ENCODE measurements at regions not wholly inside any gene's neighbourhood (a gene's known extent, or its start where the extent isn't known, plus 50 kb on each side); places are given as distances from the start of the nearest gene placed in this dataset.
"Not testable (repeated sequence)": the region's sequence is repeated elsewhere in the genome, so short reads cannot be mapped to it uniquely, and the experiment has no call there.

DNA sequence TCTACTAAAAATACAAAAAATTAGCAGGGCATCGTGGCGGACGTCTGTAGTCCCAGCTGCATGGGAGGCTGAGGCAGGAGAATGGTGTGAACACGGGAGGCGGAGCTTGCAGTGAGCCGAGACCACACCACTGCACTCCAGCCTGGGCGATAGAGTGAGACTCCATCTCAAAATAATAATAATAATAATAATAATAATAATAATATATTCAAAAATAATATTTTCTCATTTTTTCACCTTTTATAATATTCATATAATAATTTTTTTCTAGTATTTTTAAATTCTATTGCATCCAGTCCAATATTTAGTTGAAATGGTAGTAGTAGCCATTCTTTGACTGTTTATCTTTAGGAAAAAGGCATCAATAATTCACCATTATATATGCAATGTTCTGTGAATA lies 1767.7 kb upstream of the ACO1 start:
- not testable (repeated sequence) for DNase-seq

GRCh38 chr9:30622561-30622960 lies 1761.9 kb upstream of the ACO1 start:
- DNase-seq = no peak

DNA sequence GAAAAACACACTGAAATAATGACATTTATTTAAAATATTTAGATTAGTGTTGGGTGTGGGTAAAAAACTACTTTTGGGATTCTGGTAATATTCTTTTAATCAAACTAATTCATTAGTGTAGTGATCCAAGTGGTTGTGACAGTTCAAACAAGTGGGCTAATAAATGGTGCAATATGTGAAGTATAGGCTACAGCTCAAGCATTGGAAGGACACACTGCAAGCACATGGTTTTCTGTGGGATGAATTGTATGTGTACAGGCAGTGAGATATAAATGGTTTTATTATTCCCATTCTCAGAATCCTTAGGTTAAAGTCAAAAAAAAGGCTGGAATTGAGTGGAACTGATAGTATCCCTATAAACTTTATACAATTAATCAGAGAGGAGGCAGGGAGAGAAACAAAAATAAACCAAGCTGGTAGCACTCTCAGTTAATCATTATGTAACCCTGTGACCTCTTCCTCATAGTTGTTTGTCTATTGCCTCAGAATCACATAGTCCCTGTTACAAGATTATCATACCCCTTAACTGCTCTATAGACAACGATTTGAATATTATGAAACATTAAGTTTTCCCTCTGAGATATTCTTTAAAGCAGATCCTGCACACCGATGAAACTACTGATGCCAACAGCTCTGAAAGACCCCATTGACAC lies 1755.4 kb upstream of the ACO1 start:
- no peak for DNase-seq

DNA sequence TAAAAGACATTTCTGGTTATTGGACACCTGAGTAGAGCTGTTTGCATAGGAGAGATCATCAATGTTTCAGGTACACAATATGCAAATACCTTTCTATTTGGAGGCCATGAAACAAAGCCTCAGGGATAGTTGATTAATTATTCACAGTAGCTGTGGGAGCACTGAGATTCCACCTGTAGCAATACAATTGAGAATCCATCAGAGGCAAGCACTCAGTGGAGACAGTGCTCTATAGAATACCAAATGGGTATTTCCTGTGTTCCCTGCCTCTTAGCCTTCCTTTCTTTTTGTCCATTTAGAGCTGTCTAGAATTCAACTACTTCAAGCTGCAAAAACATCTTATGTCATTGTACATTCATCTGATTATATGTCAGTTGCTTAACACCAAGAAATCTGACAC lies 1754.0 kb upstream of the ACO1 start:
- peak; percentile 82 for DNase-seq

GRCh38 chr9:30646639-30647038 lies 1737.8 kb upstream of the ACO1 start:
- DNase-seq = peak; percentile 8

GRCh38 chr9:30661925-30662324 lies 1722.5 kb upstream of the ACO1 start:
- DNase-seq = peak; percentile 43

GRCh38 chr9:30670805-30671562 lies 1713.5 kb upstream of the ACO1 start:
- DNase-seq = no peak

GRCh38 chr9:30673132-30673531 lies 1711.3 kb upstream of the ACO1 start:
- DNase-seq = no peak

- DNase-seq = no peak
Observed at GRCh38 chr9:30676651-30677050, 1707.8 kb upstream of the ACO1 start.

DNA sequence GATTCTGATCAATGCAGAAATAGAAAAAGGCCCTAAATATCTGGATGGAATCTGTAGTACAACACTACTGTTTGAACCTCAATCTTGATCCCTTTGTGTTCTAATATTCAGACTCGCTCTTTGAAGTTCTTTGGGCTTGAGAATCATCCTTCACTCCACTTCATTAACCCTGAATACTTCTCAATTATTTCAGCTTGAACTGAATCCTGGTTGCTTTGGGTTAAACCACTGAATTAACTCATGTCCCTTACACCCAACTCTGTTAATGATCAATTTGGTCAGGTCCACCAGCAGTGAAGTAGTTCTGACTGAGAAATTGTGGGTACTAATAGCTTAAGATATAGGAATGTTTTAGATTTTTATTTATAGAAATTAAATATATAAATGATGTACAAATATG lies 1707.2 kb upstream of the ACO1 start:
- no peak for DNase-seq

- DNase-seq = no peak
Observed at GRCh38 chr9:30688801-30689200, 1695.6 kb upstream of the ACO1 start.

DNA sequence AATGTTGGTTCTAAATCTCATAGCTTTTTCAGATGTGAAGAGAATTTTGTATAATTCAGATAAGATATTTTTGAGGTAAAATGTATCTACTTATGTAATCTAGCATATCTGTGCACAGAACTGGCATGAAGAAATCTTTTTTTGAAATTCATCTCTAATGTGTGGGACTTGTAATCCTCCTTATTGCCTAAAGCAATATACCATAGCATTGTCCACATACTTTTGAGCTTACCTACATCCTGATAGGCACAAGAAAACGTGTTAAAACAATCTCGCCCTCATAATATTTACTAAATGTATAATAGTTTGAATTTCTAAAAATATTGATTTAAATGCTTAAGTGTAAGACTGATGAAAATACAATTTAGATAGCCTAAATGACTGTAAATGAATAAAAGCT lies 1686.5 kb upstream of the ACO1 start:
- DNase-seq = no peak

GRCh38 chr9:30711591-30711990 lies 1672.9 kb upstream of the ACO1 start:
- DNase-seq = no peak

DNA sequence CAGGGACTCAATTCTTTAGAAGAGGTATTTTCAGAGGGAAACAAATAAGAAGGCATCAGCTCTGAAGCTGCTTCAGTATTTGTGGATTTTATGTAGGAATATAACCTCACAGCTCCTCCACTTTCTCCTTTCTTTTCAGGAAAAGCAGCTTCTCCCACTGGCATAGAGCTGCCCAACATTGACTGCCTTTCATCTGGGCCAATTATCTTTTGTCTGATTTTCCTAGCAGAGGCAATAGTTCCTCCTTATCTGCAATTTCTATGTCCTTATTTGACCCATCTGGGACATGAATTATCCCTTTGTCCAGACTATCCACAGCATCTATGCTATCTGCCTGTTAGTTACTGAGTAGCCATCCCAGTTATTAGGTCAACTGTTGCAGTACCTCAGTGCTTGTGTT lies 1671.2 kb upstream of the ACO1 start:
- peak; percentile 35 for DNase-seq

GRCh38 chr9:30714389-30714788 lies 1670.1 kb upstream of the ACO1 start:
- no peak for DNase-seq

- no peak for DNase-seq
Observed at GRCh38 chr9:30718483-30718882, 1666.0 kb upstream of the ACO1 start.

- DNase-seq = no peak
Observed at GRCh38 chr9:30722065-30722464, 1662.4 kb upstream of the ACO1 start.

DNA sequence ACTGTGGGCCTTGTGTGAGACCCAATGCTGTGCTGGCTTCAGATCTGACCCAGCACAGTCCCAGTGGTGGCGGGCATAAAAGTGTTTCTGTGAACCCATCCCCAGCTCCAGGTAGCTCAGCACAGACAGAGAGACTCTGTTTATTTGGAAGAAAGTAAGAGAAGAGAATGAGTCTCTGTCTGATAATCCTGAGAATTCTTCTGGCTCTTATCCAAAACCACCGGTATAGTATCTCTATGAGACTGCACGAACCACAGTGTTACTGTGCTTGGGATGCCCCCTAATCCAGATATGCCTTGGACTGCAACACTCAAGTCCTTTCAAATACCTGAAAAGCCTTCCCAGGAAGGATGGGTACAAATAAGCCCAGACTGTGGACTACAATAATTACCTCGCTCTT lies 1660.8 kb upstream of the ACO1 start:
- no peak for DNase-seq

DNA sequence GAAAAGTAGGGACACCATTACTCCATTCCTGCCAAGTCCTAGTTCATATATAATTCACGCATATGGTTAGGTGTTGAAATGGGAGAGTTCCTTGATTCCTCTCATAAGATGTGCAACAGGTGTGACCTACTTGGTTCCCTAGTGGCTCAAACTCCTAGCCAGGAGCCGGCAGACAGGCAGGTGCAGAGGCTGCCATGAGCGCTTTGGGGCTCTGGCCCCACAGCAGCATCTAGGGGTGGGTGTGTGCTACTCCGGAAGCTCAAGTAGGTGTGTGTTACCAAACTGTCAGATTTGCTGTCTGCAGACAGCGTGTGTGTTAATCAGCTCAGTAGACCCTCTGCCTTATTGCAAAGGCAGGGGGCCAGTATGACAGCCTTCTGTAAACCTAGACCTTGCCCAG lies 1652.4 kb upstream of the ACO1 start:
- DNase-seq = peak; percentile 39

DNA sequence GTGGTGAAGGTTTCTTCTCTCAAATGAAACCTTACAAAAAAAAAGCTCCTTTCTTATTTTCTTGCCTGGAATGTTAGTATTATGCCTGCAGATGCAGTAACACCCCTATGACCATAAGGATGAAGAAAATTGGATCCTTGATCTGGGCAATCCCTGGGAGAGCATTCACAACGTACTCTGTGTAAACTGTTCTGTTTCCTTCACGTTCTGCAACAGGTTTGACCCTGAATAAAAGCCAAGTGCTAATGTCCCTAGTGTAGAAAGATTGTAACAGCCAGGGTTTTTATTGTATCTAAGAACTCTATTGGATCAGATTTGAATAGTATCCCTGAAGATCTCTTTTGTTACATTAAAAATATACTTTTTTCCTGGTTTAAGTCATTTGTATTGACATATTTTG lies 1639.6 kb upstream of the ACO1 start:
- DNase-seq = peak; percentile 13

- no peak for DNase-seq
Observed at GRCh38 chr9:30746589-30746988, 1637.9 kb upstream of the ACO1 start.

DNA sequence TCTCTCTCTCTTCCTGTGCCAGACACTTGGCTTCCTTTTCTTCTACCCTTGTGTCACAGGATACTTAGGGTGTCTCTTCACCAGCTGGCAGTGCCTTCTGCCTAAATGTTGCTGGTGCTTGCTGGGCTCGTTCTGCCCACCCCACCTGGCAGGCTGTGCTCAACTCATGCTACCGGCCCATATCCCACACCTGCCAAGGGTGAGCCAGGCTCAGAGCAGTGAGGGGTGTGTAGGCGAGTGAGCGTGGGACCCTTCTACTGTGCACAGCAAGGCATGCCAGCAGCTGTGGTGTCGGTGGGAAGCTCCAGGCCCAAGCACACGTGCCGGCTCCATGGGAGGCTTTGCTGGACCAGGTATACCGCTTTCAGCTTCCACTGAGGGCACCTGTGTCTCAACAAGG lies 1626.7 kb upstream of the ACO1 start:
- DNase-seq = no peak

DNA sequence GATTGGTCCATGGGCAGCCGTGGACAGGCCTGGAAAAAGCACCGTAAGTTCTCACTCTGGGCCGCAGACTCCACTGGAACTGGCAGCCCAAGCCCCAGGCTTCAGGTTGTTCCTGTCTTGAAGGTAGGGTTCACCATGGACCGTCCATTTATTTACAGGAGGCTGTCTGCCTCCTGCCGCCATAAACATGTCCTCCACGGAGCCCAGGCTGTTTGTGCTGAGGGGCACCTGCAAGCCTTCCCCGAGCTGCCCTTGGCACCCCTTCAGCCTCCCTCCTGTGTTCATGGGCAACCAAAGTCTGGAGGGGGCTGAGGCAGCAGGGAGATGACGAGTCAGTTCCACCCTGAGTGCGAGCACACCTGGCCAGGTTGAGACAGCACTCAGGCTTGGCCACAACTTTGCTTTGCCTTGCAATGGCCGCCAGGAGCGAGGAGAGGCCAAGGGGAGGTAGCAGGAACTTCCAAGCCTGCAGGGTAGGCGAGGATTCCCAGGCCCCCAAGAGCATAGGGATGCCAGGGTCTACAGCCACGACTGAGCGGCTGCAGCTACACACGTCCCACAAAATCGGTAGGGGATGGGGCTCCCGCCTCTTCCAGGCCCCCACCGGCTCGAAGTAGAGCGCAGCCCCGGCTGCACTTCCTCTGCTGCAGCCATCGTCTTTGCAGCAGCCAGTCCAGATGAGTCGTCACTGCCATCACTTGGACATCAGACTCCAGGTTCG lies 1625.6 kb upstream of the ACO1 start:
- no peak for DNase-seq

- no peak for DNase-seq
Observed at GRCh38 chr9:30765318-30765717, 1619.1 kb upstream of the ACO1 start.

Measured in NCI-H69 (cell line).